Esophagus muscularis mucosa (tissue), 3 donors: ENCODE measurements at regions not wholly inside any gene's neighbourhood (a gene's known extent, or its start where the extent isn't known, plus 50 kb on each side); places are given as distances from the start of the nearest gene placed in this dataset.

Source experiments
- CTCF ChIP-seq, 3 experiments: fragments of 200-600 bp in 2 of 3; fragments of 450-650 bp in 1 of 3; sonication (generic) in 2 of 3; IDR thresholded peaks; one replicate each; pipeline ENCODE4 v1.5.1; 2017 to 2019; ENCODE audit warnings: antibody characterized with exemption in 3 of 3, mild to moderate bottlenecking in 2 of 3, moderate library complexity in 1 of 3
- EP300 ChIP-seq: sonication (generic); formaldehyde crosslinking; IDR thresholded peaks from one replicate; pipeline ENCODE4 v1.6.1; 2017; ENCODE audit warnings: antibody characterized with exemption

GRCh38 chr12:66910366-66910974, 231.6 kb upstream of the GRIP1 start:
- TF ChIP-seq CTCF (IDR thresholded peaks at IDR 0.05) (no peak), EP300 (no peak)
